DND-41 (cell line): ENCODE measurements at regions not wholly inside any gene's neighbourhood (a gene's known extent, or its start where the extent isn't known, plus 50 kb on each side); places are given as distances from the start of the nearest gene placed in this dataset.

Experiments used
- ATAC-seq: fragments of 200-7000 bp; cut with Tn5 transposase; 3 replicates; pipeline ENCODE4 v1.9.1; 2021; ENCODE audit warnings: low read depth; ENCODE audit not compliant: insufficient read depth
- DNase-seq: peaks from one replicate; pipeline ENCODE4 v3.0.0-alpha.2; 2020
- H2AFZ ChIP-seq: 2 replicates; pipeline ENCODE4 v1.6.0; 2012; ENCODE audit warnings: low read depth, low read length
- H3K27ac ChIP-seq: 2 replicates; pipeline ENCODE4 v1.5.1; 2012; ENCODE audit warnings: low read length, inconsistent platforms
- H3K27me3 ChIP-seq: fragments of 200-600 bp; sonication (generic); 2 replicates; pipeline ENCODE4 v1.6.0; 2012; ENCODE audit warnings: low read length, mild to moderate bottlenecking, inconsistent platforms; ENCODE audit not compliant: insufficient read depth, poor library complexity
- H3K36me3 ChIP-seq: 2 replicates; pipeline ENCODE4 v1.5.1; 2012; ENCODE audit warnings: low read length, inconsistent platforms; ENCODE audit not compliant: insufficient read depth
- H3K4me1 ChIP-seq: 2 replicates; pipeline ENCODE4 v1.5.1; 2012; ENCODE audit warnings: mild to moderate bottlenecking, low read length; ENCODE audit not compliant: insufficient read depth
- H3K4me2 ChIP-seq: 2 replicates; pipeline ENCODE4 v1.6.0; 2012; ENCODE audit warnings: mild to moderate bottlenecking, moderate library complexity, low read length, inconsistent platforms; ENCODE audit not compliant: insufficient read depth
- H3K4me3 ChIP-seq, 2 experiments: fragments of 200-600 bp in 1 of 2; shearing (Covaris generic) in 1 of 2; 2 replicates each; pipeline ENCODE4 v1.5.1; 2012 to 2016; ENCODE audit warnings: inconsistent platforms in 2 of 2, low read length in 2 of 2, mild to moderate bottlenecking in 2 of 2, low read depth in 1 of 2, moderate library complexity in 1 of 2
- H3K79me2 ChIP-seq: 2 replicates; pipeline ENCODE4 v1.6.0; 2012; ENCODE audit warnings: low read length, inconsistent platforms; ENCODE audit not compliant: insufficient read depth
- H3K9ac ChIP-seq: 2 replicates; pipeline ENCODE4 v1.6.0; 2012; ENCODE audit warnings: low read depth, mild to moderate bottlenecking, inconsistent platforms, low read length, moderate library complexity
- H3K9me3 ChIP-seq: 2 replicates; pipeline ENCODE4 v1.5.1; 2012; ENCODE audit warnings: low read length, moderate library complexity, mild to moderate bottlenecking, inconsistent platforms; ENCODE audit not compliant: insufficient read depth, severe bottlenecking
- H4K20me1 ChIP-seq: 2 replicates; pipeline ENCODE4 v1.6.0; 2012; ENCODE audit warnings: low read length; ENCODE audit not compliant: insufficient read depth
- CTCF ChIP-seq: IDR thresholded peaks from 2 replicates; pipeline ENCODE4 v1.5.1; 2012; ENCODE audit warnings: borderline replicate concordance, low read length, moderate library complexity, mild to moderate bottlenecking; ENCODE audit not compliant: poor library complexity, severe bottlenecking; ENCODE audit errors: extremely low read depth
- EZH2 ChIP-seq: IDR thresholded peaks from 3 replicates; pipeline ENCODE4 v1.6.1; 2012; ENCODE audit warnings: borderline replicate concordance, low read depth, mild to moderate bottlenecking, moderate library complexity, low read length, inconsistent platforms; ENCODE audit not compliant: severe bottlenecking

DNA sequence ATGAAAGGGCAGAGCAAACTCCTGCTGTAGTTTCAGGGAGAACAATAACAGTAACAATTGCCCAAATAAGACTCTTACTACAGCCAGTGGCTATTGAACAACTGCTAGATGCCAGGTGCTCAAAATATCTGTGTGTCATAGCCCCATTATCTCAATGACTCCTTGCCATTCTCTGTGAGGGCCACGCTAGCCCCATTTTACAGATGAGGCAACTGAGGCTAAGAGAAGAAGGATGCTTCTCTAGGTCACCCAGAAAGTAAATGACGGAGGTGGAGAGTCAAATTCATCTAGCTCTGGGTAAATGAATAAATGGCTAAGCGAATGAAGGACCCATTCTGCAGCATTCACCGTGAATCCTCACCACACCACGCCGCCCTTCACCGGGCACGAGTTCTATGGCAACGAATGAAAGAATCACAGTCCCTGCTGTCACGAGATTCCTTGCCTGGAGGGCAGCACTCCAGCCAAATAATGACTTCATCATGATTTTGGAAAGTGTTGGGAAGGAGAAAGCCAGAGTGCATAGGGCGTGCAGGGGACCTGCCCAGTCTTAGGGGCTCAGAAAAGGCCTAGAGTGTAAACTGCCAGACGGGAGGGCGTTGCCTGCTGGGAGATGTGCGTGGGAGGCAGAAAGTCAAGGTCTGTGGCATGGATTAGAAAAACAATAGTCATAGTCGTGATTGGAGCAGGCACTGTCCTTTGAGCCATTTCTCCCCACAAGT, 147.2 kb downstream of the C9orf50 start:
- Histone ChIP-seq H3K9me3 (no peaks in the 10 kb centered on the region), H3K27me3 (no peaks in the 10 kb centered on the region), H3K36me3 (no peaks in the 10 kb centered on the region), H3K4me2 (no peak overlapping the region), H3K4me3 (no peak overlapping the region), H3K27ac (no peak overlapping the region), H3K79me2 (no peaks in the 10 kb centered on the region), H3K4me1 (no peaks in the 10 kb centered on the region), H3K9ac (no peak overlapping the region), H2AFZ (no peak overlapping the region), H4K20me1 (no peaks in the 10 kb centered on the region)
- DNase-seq: no peak
- no peak for TF ChIP-seq EZH2
- no peak for TF ChIP-seq CTCF
- no peak for ATAC-seq

DNA sequence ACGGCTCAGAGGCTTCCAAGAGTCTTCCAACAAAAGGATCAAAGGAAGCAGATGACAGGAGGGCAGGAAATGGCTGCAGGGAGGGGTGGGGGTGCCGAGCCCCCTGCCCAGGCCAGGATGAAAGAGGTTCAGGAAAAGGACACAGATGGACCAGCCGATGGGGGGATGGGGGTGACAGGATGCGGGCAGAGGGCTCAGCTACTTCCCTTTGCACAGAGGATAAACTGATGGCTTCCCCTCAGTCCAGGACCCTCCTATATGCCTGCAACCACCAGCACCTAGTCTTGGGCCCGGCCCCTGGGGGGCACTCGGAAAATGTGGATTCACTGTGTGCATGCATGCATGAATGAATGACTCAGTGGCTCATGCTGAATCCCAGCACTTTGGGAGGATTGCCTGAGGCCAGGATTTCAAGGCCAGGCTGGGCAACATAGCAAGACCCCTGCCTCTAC, 148.2 kb downstream of the C9orf50 start:
- ATAC-seq: no peak
- no peaks in the 10 kb centered on the region for H3K27me3 ChIP-seq
- no peak overlapping the region for H3K27ac ChIP-seq
- no peak overlapping the region for H3K9ac ChIP-seq
- H3K36me3 ChIP-seq: no peaks in the 10 kb centered on the region
- H3K4me3 ChIP-seq: no peak overlapping the region
- H3K4me2 ChIP-seq: no peak overlapping the region
- TF ChIP-seq CTCF (no peak), EZH2 (no peak)
- no peaks in the 10 kb centered on the region for H3K9me3 ChIP-seq
- no peak overlapping the region for H2AFZ ChIP-seq
- H3K79me2 ChIP-seq: no peaks in the 10 kb centered on the region
- no peaks in the 10 kb centered on the region for H4K20me1 ChIP-seq
- no peaks in the 10 kb centered on the region for H3K4me1 ChIP-seq
- DNase-seq: no peak

DNA sequence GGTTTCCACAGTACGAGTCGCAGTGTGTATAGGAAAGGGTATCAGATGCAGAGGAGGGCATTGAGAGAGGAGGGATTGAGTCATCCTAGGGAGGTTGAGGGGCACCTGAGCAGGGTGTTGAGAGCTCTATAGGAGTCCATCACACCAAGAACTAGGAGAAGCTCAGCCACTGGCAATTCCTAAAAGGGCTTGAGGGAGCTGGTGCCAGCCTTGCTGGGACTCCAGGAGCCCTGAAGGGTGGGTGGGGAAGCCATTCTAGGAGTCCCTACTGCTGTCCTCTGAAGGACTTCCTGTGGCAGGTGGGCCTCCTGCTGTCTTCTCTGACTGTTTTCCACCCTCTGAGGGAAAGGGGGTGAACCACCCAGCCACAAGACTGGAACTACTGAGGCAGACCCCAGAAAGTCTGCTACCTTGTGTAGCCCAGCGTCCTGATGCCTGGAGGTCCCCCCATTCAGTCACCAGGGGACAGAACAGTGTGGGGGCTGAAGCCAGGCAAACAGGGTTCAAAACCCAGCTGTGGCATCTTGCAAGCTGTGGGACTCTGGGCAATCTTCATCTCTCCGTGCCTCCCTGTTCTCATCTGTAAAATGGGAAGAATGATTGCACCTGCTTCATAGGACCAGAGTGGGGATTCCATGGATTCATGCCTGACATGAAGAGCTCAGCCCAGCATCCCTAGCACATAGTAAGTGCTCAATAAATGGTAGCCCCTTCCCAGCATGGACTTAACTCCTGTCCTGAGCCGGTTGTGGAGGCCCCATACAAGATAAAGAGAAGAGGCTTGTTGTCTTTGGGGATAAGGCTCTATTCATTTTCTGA, 149.5 kb downstream of the C9orf50 start:
- H3K36me3 ChIP-seq: no peaks in the 10 kb centered on the region
- TF ChIP-seq CTCF: no peak
- no peak for TF ChIP-seq EZH2
- H3K9me3 ChIP-seq: no peaks in the 10 kb centered on the region
- H3K27me3 ChIP-seq: no peaks in the 10 kb centered on the region
- H3K27ac ChIP-seq: no peak overlapping the region
- no peak overlapping the region for H3K4me3 ChIP-seq
- H3K79me2 ChIP-seq: no peaks in the 10 kb centered on the region
- no peaks in the 10 kb centered on the region for H3K4me1 ChIP-seq
- no peak for ATAC-seq
- no peak overlapping the region for H2AFZ ChIP-seq
- H4K20me1 ChIP-seq: no peaks in the 10 kb centered on the region
- no peak overlapping the region for H3K4me2 ChIP-seq
- no peak for DNase-seq
- H3K9ac ChIP-seq: no peak overlapping the region
